ENCODE measurements at regions not wholly inside any gene's neighbourhood (a gene's known extent, or its start where the extent isn't known, plus 50 kb on each side); places are given as distances from the start of the nearest gene placed in this dataset.

DNA sequence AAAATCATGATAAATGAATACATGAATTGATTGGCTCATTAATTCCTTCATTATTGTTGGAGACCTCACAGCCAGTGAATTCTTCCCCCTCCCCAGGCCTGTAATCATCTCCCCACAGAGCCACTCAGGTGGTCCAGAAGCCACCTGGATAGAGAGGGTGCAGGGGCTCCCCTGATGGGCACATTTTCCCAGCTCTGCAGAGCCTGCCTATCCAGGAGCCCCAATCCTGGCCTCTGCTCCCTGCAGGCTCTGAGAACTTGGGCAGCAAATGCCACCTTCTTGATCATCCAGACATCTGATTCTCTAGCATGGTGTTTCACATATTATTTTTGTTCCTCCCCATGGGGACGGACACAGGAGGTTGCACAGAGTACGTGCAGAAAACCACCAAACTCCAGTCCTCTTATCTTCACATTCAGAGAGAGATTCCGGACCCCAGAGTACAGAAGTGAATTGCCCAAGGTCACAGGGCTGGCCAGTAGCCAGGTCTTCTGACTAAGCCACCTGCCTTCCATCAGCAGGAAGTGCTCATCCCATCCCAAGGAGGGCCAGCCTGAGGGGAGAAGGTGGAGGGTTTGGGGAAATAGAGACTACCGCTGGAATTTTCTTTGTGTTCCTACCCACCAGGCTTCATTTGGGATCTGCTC lies 348.0 kb downstream of the BUD13 start (continued):
- TF ChIP-seq, protein P1, sequence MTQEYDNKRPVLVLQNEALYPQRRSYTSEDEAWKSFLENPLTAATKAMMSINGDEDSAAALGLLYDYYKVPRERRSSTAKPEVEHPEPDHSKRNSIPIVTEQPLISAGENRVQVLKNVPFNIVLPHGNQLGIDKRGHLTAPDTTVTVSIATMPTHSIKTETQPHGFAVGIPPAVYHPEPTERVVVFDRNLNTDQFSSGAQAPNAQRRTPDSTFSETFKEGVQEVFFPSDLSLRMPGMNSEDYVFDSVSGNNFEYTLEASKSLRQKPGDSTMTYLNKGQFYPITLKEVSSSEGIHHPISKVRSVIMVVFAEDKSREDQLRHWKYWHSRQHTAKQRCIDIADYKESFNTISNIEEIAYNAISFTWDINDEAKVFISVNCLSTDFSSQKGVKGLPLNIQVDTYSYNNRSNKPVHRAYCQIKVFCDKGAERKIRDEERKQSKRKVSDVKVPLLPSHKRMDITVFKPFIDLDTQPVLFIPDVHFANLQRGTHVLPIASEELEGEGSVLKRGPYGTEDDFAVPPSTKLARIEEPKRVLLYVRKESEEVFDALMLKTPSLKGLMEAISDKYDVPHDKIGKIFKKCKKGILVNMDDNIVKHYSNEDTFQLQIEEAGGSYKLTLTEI (CRISPR knock-in tag; conservative IDR thresholded peaks at IDR 0.05): no peak
- TF ChIP-seq SNRNP70 (IDR thresholded peaks at IDR 0.05; ENCODE audit: low read depth, low read length) (no peak), ZNF180 (CRISPR knock-in tag; IDR thresholded peaks at IDR 0.05; ENCODE audit: borderline replicate concordance, low read depth) (no peak), ZMYM2 (CRISPR knock-in tag; IDR thresholded peaks at IDR 0.05) (no peak), KDM2A (CRISPR knock-in tag; IDR thresholded peaks at IDR 0.05; ENCODE audit: borderline replicate concordance, low read depth) (no peak), MEF2D (CRISPR knock-in tag; IDR thresholded peaks at IDR 0.05) (peak; percentile 73), ZMYM3 (CRISPR knock-in tag; IDR thresholded peaks at IDR 0.05) (peak; percentile 77), ZNF577 (CRISPR knock-in tag; IDR thresholded peaks at IDR 0.05; ENCODE audit: borderline replicate concordance, low read depth) (no peak), ZNF335 (CRISPR knock-in tag; IDR thresholded peaks at IDR 0.05) (no peak; the same call in 1 of the 2 replicates), ZNF550 (CRISPR knock-in tag; IDR thresholded peaks at IDR 0.05; ENCODE audit: borderline replicate concordance) (no peak), ZBTB42 (CRISPR knock-in tag; IDR thresholded peaks at IDR 0.05) (no peak), ZNF3 (CRISPR knock-in tag; IDR thresholded peaks at IDR 0.05) (no peak), RARA (CRISPR knock-in tag; IDR thresholded peaks at IDR 0.05) (peak; percentile 65; the same call in 1 of the 2 replicates), PHF5A (CRISPR knock-in tag; IDR thresholded peaks at IDR 0.05; ENCODE audit: low read depth, unreplicated experiment) (no peak), ZNF12 (CRISPR knock-in tag; IDR thresholded peaks at IDR 0.05) (no peak), ZNF235 (CRISPR knock-in tag; IDR thresholded peaks at IDR 0.05; ENCODE audit: borderline replicate concordance) (no peak)
- TF ChIP-seq, protein P2, sequence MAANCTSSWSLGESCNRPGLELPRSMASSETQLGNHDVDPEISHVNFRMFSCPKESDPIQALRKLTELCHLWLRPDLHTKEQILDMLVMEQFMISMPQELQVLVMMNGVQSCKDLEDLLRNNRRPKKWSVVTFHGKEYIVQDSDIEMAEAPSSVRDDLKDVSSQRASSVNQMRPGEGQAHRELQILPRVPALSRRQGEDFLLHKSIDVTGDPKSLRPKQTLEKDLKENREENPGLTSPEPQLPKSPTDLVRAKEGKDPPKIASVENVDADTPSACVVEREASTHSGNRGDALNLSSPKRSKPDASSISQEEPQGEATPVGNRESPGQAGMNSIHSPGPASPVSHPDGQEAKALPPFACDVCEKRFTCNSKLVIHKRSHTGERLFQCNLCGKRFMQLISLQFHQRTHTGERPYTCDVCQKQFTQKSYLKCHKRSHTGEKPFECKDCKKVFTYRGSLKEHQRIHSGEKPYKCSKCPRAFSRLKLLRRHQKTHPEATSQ (CRISPR knock-in tag; IDR thresholded peaks at IDR 0.05; ENCODE audit: borderline replicate concordance): no peak
- TF ChIP-seq, protein P3, sequence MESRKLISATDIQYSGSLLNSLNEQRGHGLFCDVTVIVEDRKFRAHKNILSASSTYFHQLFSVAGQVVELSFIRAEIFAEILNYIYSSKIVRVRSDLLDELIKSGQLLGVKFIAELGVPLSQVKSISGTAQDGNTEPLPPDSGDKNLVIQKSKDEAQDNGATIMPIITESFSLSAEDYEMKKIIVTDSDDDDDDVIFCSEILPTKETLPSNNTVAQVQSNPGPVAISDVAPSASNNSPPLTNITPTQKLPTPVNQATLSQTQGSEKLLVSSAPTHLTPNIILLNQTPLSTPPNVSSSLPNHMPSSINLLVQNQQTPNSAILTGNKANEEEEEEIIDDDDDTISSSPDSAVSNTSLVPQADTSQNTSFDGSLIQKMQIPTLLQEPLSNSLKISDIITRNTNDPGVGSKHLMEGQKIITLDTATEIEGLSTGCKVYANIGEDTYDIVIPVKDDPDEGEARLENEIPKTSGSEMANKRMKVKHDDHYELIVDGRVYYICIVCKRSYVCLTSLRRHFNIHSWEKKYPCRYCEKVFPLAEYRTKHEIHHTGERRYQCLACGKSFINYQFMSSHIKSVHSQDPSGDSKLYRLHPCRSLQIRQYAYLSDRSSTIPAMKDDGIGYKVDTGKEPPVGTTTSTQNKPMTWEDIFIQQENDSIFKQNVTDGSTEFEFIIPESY (CRISPR knock-in tag; IDR thresholded peaks at IDR 0.05): 0 out of 2 replicates have a peak, but pooled peaks have one; percentile 25
- TF ChIP-seq, protein P4, sequence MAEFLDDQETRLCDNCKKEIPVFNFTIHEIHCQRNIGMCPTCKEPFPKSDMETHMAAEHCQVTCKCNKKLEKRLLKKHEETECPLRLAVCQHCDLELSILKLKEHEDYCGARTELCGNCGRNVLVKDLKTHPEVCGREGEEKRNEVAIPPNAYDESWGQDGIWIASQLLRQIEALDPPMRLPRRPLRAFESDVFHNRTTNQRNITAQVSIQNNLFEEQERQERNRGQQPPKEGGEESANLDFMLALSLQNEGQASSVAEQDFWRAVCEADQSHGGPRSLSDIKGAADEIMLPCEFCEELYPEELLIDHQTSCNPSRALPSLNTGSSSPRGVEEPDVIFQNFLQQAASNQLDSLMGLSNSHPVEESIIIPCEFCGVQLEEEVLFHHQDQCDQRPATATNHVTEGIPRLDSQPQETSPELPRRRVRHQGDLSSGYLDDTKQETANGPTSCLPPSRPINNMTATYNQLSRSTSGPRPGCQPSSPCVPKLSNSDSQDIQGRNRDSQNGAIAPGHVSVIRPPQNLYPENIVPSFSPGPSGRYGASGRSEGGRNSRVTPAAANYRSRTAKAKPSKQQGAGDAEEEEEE (CRISPR knock-in tag; IDR thresholded peaks at IDR 0.05; ENCODE audit: borderline replicate concordance): no peak
- TF ChIP-seq, protein P5, sequence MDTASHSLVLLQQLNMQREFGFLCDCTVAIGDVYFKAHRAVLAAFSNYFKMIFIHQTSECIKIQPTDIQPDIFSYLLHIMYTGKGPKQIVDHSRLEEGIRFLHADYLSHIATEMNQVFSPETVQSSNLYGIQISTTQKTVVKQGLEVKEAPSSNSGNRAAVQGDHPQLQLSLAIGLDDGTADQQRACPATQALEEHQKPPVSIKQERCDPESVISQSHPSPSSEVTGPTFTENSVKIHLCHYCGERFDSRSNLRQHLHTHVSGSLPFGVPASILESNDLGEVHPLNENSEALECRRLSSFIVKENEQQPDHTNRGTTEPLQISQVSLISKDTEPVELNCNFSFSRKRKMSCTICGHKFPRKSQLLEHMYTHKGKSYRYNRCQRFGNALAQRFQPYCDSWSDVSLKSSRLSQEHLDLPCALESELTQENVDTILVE (CRISPR knock-in tag; IDR thresholded peaks at IDR 0.05): 0 out of 2 replicates have a peak, but pooled peaks have one; percentile 34
- TF ChIP-seq, protein P6, sequence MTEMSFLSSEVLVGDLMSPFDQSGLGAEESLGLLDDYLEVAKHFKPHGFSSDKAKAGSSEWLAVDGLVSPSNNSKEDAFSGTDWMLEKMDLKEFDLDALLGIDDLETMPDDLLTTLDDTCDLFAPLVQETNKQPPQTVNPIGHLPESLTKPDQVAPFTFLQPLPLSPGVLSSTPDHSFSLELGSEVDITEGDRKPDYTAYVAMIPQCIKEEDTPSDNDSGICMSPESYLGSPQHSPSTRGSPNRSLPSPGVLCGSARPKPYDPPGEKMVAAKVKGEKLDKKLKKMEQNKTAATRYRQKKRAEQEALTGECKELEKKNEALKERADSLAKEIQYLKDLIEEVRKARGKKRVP (CRISPR knock-in tag; IDR thresholded peaks at IDR 0.05): no peak

All from HepG2 (cell line).